ENCODE measurements at regions not wholly inside any gene's neighbourhood (a gene's known extent, or its start where the extent isn't known, plus 50 kb on each side); places are given as distances from the start of the nearest gene placed in this dataset.
"Not testable (repeated sequence)": the region's sequence is repeated elsewhere in the genome, so short reads cannot be mapped to it uniquely, and the experiment has no call there.

GRCh38 chr4:66955784-66956183 lies 589.5 kb downstream of the CENPC start:
- DNase-seq (ENCODE audit: low read depth, low spot score), result no peak
- Mint-ChIP-seq H3K4me1 (no peaks in the 10 kb centered on the region), H3K4me3 (no peak overlapping the region), H3K27me3 (ENCODE audit: low read depth) (no peaks in the 10 kb centered on the region), H3K9me3 (no peaks in the 10 kb centered on the region), H3K36me3 (ENCODE audit: low read depth) (no peaks in the 10 kb centered on the region), H3K27ac (ENCODE audit: unreplicated experiment) (no peak overlapping the region)
- no peak for TF ChIP-seq CTCF (conservative IDR thresholded peaks at IDR 0.05)

- Mint-ChIP-seq H3K4me3 (no peak overlapping the region), H3K27ac (ENCODE audit: unreplicated experiment) (no peak overlapping the region), H3K27me3 (ENCODE audit: low read depth) (no peaks in the 10 kb centered on the region), H3K4me1 (peaks cover 5% of the 10 kb centered on the region), H3K36me3 (ENCODE audit: low read depth) (no peaks in the 10 kb centered on the region), H3K9me3 (no peaks in the 10 kb centered on the region)
- no peak for DNase-seq (ENCODE audit: low read depth, low spot score)
- TF ChIP-seq CTCF (conservative IDR thresholded peaks at IDR 0.05), result no peak
Measured at GRCh38 chr4:66949419-66949818, 595.9 kb downstream of the CENPC start.

GRCh38 chr4:66946761-66947160 lies 598.5 kb downstream of the CENPC start:
- TF ChIP-seq CTCF (conservative IDR thresholded peaks at IDR 0.05), result no peak
- H3K4me1 Mint-ChIP-seq, result peaks cover 5% of the 10 kb centered on the region
- H3K27me3 Mint-ChIP-seq (ENCODE audit: low read depth), result no peaks in the 10 kb centered on the region
- no peaks in the 10 kb centered on the region for H3K9me3 Mint-ChIP-seq
- H3K36me3 Mint-ChIP-seq (ENCODE audit: low read depth), result no peaks in the 10 kb centered on the region
- no peak overlapping the region for H3K27ac Mint-ChIP-seq (ENCODE audit: unreplicated experiment)
- DNase-seq (ENCODE audit: low read depth, low spot score), result no peak
- H3K4me3 Mint-ChIP-seq, result no peak overlapping the region

DNA sequence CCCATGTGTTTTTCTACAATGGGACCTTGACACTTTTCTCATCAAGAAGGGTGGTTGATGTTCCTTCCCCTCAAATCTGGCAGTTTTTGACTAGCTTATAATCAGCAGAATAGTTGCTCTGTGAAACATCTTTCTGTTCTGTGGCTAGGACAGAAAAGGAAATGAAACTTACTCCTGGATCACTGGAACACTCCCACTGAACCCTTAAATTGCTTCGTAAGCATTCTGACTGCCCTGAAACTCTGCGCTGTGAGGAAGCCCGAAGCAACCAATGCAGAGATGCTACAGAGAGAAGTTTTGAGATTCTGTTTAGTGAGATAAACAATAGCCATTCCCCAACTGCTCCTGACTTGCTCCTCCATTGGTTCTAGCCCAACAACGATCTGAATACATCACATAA lies 602.2 kb downstream of the CENPC start:
- TF ChIP-seq CTCF (conservative IDR thresholded peaks at IDR 0.05), result no peak
- Mint-ChIP-seq H3K27ac (ENCODE audit: unreplicated experiment) (no peak overlapping the region), H3K36me3 (ENCODE audit: low read depth) (no peaks in the 10 kb centered on the region), H3K27me3 (ENCODE audit: low read depth) (no peaks in the 10 kb centered on the region), H3K4me3 (no peak overlapping the region), H3K4me1 (no peaks in the 10 kb centered on the region), H3K9me3 (no peaks in the 10 kb centered on the region)
- DNase-seq (ENCODE audit: low read depth, low spot score), result no peak

DNA sequence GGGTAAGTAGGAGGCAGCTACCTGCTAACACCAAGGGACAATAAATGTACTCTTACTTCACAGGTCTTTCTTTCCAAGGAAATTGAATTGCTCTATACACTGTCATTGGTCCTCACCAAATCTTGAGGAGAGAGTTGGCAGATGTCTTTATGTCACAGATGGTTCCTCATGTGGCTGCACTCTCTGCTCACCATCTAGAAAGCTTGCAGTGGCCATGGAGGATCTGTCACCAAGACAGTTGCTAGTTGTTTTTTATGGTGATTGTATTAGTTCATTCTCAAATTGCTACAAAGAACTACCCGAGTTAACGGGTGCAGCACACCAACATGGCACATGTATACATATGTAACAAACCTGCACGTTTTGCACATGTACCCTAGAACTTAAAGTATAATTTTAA lies 613.3 kb downstream of the CENPC start:
- not testable (repeated sequence) for H3K9me3 Mint-ChIP-seq; H3K4me3 Mint-ChIP-seq; H3K27ac Mint-ChIP-seq (ENCODE audit: unreplicated experiment); H3K27me3 Mint-ChIP-seq (ENCODE audit: low read depth); H3K36me3 Mint-ChIP-seq (ENCODE audit: low read depth); H3K4me1 Mint-ChIP-seq; DNase-seq (ENCODE audit: low read depth, low spot score)

GRCh38 chr4:66930206-66930605 lies 615.1 kb downstream of the CENPC start:
- Mint-ChIP-seq H3K4me3 (no peak overlapping the region), H3K36me3 (ENCODE audit: low read depth) (no peaks in the 10 kb centered on the region), H3K27ac (ENCODE audit: unreplicated experiment) (no peak overlapping the region), H3K9me3 (no peaks in the 10 kb centered on the region), H3K27me3 (ENCODE audit: low read depth) (no peaks in the 10 kb centered on the region), H3K4me1 (no peaks in the 10 kb centered on the region)
- DNase-seq (ENCODE audit: low read depth, low spot score), result no peak
- TF ChIP-seq CTCF (conservative IDR thresholded peaks at IDR 0.05), result no peak
